Mesenchymal stem cell (in vitro differentiated cells and primary cell): ENCODE measurements at regions not wholly inside any gene's neighbourhood (a gene's known extent, or its start where the extent isn't known, plus 50 kb on each side); places are given as distances from the start of the nearest gene placed in this dataset.

Experiments used
- DNase-seq: peaks from one replicate; pipeline ENCODE4 v3.0.0-alpha.2; 2013
- H2AFZ ChIP-seq: one replicate; pipeline ENCODE4 v1.6.1; 2013; ENCODE audit warnings: low read depth, mild to moderate bottlenecking, control low read depth, inconsistent platforms, low read length, moderate library complexity
- H2AK5ac ChIP-seq: 2 replicates; pipeline ENCODE4 v1.6.1; 2013; ENCODE audit warnings: low read length, moderate library complexity, mild to moderate bottlenecking, inconsistent platforms; ENCODE audit not compliant: severe bottlenecking
- H2BK120ac ChIP-seq: one replicate; pipeline ENCODE4 v1.6.1; 2013; ENCODE audit warnings: low read depth, mild to moderate bottlenecking, inconsistent platforms, low read length, moderate library complexity
- H2BK12ac ChIP-seq, 2 experiments: one replicate each; pipeline ENCODE4 v1.6.1; 2013; ENCODE audit warnings: inconsistent platforms in 2 of 2, low read length in 2 of 2, mild to moderate bottlenecking in 2 of 2, moderate library complexity in 2 of 2, control low read depth in 1 of 2
- H2BK15ac ChIP-seq: one replicate; pipeline ENCODE4 v1.6.1; 2013; ENCODE audit warnings: mild to moderate bottlenecking, low read depth, inconsistent platforms; ENCODE audit not compliant: poor library complexity, severe bottlenecking
- H2BK5ac ChIP-seq: 2 replicates; pipeline ENCODE4 v1.6.1; 2013; ENCODE audit warnings: low read depth, mild to moderate bottlenecking, low read length, control low read depth, inconsistent platforms; ENCODE audit not compliant: poor library complexity, severe bottlenecking
- H3K14ac ChIP-seq, 2 experiments: one replicate each; pipeline ENCODE4 v1.6.1; 2013; ENCODE audit warnings: inconsistent platforms in 2 of 2, low read length in 2 of 2, control low read depth in 1 of 2, mild to moderate bottlenecking in 1 of 2, moderate library complexity in 1 of 2
- H3K18ac ChIP-seq, 2 experiments: one replicate each; pipeline ENCODE4 v1.6.1; 2013; ENCODE audit warnings: inconsistent platforms in 2 of 2, low read length in 2 of 2, control low read depth in 1 of 2, low read depth in 1 of 2, mild to moderate bottlenecking in 1 of 2
- H3K23ac ChIP-seq, 2 experiments: one replicate each; pipeline ENCODE4 v1.6.1; 2013; ENCODE audit warnings: inconsistent platforms in 2 of 2, low read length in 2 of 2, mild to moderate bottlenecking in 2 of 2, moderate library complexity in 2 of 2, control low read depth in 1 of 2
- H3K27ac ChIP-seq: 2 replicates; pipeline ENCODE4 v1.5.1; 2013; ENCODE audit warnings: mild to moderate bottlenecking, moderate library complexity, low read length, control low read depth, inconsistent platforms; ENCODE audit not compliant: poor library complexity, severe bottlenecking
- H3K27me3 ChIP-seq, 2 experiments: 2 replicates each; pipeline versions ENCODE4 v1.6.1 to v1.7.0; 2013; ENCODE audit warnings: low read length in 2 of 2, mild to moderate bottlenecking in 2 of 2, moderate library complexity in 2 of 2, control low read depth in 1 of 2, inconsistent platforms in 1 of 2; ENCODE audit not compliant: control insufficient read depth in 1 of 2, insufficient read depth in 1 of 2
- H3K36me3 ChIP-seq, 2 experiments: 2 replicates each; pipeline versions ENCODE4 v1.6.1 to v1.7.0; 2013; ENCODE audit warnings: low read length in 2 of 2, control low read depth in 1 of 2, inconsistent platforms in 1 of 2, low read depth in 1 of 2, mild to moderate bottlenecking in 1 of 2; ENCODE audit not compliant: insufficient read depth in 2 of 2, control insufficient read depth in 1 of 2
- H3K4ac ChIP-seq, 2 experiments: one replicate each; pipeline ENCODE4 v1.6.1; 2013; ENCODE audit warnings: inconsistent platforms in 2 of 2, low read length in 2 of 2, mild to moderate bottlenecking in 2 of 2, moderate library complexity in 2 of 2, control low read depth in 1 of 2, low read depth in 1 of 2
- H3K4me1 ChIP-seq: 2 replicates; pipeline ENCODE4 v1.6.1; 2013; ENCODE audit warnings: low read depth, low read length, control low read depth; ENCODE audit not compliant: control insufficient read depth, insufficient read depth
- H3K4me2 ChIP-seq: 2 replicates; pipeline ENCODE4 v1.6.1; 2013; ENCODE audit warnings: low read length, mild to moderate bottlenecking, inconsistent platforms; ENCODE audit not compliant: poor library complexity, severe bottlenecking
- H3K4me3 ChIP-seq, 2 experiments: 2 replicates each; pipeline versions ENCODE4 v1.5.1 to v1.7.0; 2013; ENCODE audit warnings: low read length in 2 of 2, mild to moderate bottlenecking in 2 of 2, control low read depth in 1 of 2, low read depth in 1 of 2; ENCODE audit not compliant: insufficient read depth in 1 of 2
- H3K79me1 ChIP-seq: replicated peaks from 2 replicates; pipeline ENCODE4 v1.6.1; 2013; ENCODE audit warnings: mild to moderate bottlenecking, control low read depth, low read length, inconsistent platforms; ENCODE audit not compliant: poor library complexity, severe bottlenecking
- H3K9ac ChIP-seq: 2 replicates; pipeline ENCODE4 v1.7.0; 2013; ENCODE audit warnings: mild to moderate bottlenecking, low read length, moderate library complexity
- H3K9me3 ChIP-seq: 2 replicates; pipeline ENCODE4 v1.7.0; 2013; ENCODE audit warnings: mild to moderate bottlenecking, low read length; ENCODE audit not compliant: control insufficient read depth
- H4K8ac ChIP-seq: one replicate; pipeline ENCODE4 v1.6.1; 2013; ENCODE audit warnings: inconsistent platforms, mild to moderate bottlenecking, low read length, moderate library complexity
- H4K91ac ChIP-seq: one replicate; pipeline ENCODE4 v1.6.1; 2013; ENCODE audit warnings: mild to moderate bottlenecking, low read length, inconsistent platforms
- WGBS: methylation state at CpG from one replicate; pipeline ENCODE4 v1.1.7; 2013; ENCODE audit warnings: mixed read lengths; 5-methylcytosine and 5-hydroxymethylcytosine counted together

DNA sequence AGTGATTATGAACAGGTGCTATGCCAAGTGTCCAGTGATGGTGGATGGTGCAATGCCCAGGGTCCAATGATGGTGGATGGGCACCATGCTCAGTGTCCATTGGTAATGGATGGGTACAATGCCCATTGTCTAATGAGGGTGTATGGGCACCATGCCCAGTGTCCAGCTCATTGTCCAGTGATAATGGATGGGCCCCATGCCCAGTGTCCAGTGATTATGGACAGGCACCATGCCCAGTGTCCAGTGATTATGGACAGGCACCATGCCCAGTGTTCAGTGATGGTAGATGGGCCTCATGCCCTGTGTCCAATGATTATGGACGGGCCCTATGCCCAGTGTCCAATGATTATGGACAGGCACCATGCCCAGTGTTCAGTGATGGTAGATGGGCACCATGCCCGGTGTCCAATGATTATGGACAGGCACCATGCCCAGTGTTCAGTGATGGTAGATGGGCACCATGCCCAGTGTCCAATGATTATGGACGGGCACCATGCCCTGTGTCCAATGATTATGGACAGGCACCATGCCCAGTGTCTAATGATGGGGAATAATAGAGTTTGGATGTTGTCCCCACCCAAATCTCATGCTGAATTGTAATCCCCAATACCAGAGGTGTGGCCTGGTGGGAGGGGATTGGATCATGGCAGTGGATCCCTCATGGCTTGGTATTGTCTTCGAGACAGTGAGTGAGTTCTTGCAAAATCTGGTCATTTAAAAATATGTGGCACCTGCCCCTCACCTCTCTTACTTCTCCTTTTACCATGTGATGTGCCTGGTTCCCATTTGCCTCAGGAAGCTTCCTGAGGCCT lies 87.8 kb downstream of the ANKRD10 start:
- Histone ChIP-seq H3K27ac (no peak overlapping the region), H2BK15ac (no peak overlapping the region), H3K27me3 (peaks cover 3 to 26% of the 10 kb centered on the region in 2 experiments), H2AFZ (no peak overlapping the region), H3K79me1 (no peaks in the 10 kb centered on the region), H3K4me1 (no peaks in the 10 kb centered on the region), H4K8ac (no peak overlapping the region), H3K36me3 (no peaks in the 10 kb centered on the region), H3K4me3 (no peak overlapping the region), H3K4me2 (no peak overlapping the region), H3K14ac (no peak overlapping the region), H3K23ac (no peak overlapping the region), H3K18ac (no peak overlapping the region), H3K9me3 (no peaks in the 10 kb centered on the region), H4K91ac (no peak overlapping the region), H3K4ac (no peak overlapping the region), H3K9ac (no peak overlapping the region), H2BK12ac (no peak overlapping the region), H2BK120ac (no peak overlapping the region), H2BK5ac (no peak overlapping the region), H2AK5ac (no peak overlapping the region)
- DNase-seq, result no peak
- 88% methylated on average over 4 of the region's 4 CpGs for WGBS
